T-helper 1 cell (primary cell): ENCODE measurements at regions not wholly inside any gene's neighbourhood (a gene's known extent, or its start where the extent isn't known, plus 50 kb on each side); places are given as distances from the start of the nearest gene placed in this dataset.
A peak's percentile ranks its signal among the peaks of the same experiment; 100 is the strongest.
"Not testable (repeated sequence)": the region's sequence is repeated elsewhere in the genome, so short reads cannot be mapped to it uniquely, and the experiment has no call there.

Experiments used
- DNase-seq, 5 donors: peaks; one replicate each; pipeline ENCODE4 v3.0.0-alpha.2; 2012 to 2020

DNA sequence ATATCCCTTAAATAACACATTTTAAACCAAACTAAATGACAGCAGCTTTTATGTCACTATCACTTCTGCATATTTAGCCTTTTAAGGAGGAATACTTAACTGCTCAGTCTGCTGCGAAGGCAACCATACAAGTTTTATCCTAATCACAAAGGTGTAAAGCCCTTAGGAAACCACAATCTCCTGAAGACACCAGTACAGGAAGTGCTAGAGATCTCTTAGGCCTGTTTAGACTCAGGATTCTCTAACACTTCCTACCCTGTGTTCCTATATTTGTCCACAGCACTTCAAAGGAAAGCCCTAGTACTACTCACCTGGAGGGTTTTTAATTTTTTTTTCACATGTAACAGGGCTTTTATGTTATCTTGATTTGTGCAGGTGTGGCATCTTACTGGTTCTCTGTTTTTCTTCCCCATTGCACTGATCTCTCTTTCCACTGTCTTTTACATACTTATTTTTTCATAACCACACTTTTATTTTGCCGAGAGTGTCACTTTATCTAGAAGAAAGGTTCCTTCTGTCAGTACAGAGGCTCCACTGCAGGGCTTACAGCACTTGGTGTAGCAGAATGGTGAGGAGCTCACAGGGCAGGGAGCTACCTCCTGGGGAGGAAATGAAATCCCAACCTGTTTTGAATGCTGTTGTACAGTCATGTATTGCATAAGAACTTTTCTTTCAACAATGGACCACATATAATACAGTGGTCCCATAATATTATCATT lies 1060.6 kb upstream of the ACO1 start:
- no peak for DNase-seq

DNA sequence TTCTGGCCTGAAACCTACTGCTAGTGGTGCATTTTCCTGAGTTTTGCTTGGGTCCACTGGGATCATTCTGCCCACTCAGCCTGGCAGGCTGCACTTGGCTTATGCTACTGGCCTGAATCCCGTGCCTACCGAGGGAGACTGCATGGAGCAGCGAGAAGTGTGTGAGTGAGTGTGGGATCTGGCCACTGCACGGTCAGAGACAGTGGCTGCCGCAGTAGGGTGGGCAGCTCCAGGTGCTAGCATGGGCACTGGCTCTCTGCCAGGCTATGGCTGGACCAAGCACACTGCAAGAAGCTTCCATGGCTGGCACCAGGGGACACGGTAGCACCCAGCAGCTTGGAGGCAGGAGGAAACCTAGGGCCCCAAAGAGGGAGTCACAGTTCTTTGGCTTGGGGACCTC lies 1058.7 kb upstream of the ACO1 start:
- DNase-seq = no peak

DNA sequence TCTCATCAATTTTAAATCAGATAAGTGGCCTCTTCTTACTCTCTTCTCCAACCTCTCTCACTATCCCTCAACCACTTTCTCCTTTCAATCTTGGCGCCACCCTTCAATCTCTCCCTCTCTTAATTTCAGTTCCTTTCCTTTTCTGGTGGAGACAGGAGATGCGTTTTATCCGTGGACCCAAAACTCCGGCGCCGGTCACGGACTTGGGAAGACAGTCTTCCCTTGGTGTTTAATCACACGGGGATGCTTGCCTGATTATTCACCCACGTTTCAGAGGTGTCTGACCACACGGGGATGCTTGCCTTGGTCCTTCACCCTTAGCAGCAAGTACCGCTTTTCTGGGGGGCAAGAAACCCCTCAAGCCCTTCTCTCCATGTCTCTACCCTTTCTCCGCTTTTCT lies 1057.6 kb upstream of the ACO1 start:
- not testable (repeated sequence) for DNase-seq

DNA sequence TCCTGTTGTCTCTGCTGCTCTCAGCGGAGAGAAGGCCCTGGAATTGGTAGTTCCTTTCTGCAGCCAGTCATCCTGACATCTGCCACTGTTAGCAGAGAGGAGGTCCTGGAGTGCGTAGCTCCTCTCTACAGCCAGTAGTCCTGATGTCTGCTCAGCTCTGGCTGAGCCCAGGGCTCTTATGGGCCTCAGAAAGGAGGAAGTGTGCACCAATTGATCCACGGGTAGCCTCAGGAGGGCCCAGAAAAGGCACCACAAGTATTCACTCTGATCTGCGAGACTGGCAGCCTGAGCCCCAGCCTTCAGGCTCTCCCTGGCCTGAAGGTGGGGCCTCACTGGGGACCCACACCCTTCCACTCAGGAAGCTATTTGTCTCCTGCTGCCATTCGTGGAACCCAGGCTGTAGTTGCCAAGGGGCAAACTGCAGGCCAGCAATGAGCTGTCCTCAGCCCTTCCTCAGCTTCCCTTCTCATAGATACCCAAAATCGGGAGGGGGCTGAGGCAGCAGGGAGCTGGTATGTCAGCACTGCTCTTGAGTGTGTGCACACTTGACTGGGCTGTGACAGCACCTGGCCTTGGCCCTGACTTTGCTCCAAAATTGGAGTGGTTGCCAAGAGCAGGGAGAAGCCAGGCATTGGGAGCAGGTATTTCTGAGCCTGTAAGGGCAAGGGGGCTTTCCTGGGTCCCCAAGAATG lies 1049.5 kb upstream of the ACO1 start:
- no peak for DNase-seq

DNA sequence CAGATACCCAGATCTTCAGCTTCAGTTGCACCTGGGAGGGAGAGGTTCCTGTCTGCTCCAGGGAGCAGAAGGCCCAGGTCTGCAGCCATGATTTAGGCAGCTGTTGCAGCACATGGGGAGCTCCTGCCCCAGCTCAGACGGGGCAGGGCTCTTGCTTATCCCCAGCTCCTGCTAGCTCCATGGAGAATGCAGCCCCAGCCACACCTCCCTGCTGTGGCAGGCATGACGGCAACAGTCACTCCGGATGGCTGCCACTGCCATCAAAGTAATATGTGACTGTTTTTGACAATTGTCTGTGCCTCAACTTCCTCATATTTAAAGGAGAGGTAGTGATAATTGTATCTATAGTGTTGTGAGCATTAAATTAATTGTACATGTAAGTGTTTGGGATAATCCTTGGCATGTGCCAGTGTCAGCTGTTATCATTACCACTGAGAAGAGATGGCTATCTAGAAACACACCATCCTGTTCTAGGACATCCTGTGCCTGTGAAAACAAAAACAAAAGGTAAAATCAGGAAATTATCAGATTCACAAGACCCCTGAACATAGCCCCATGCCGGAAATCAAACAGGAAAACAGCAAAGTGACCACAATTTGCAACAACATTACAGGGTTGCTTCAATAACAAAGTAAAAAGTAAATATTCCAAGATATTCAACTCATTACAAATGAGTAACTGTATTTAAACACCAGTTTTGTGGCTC lies 1048.8 kb upstream of the ACO1 start:
- DNase-seq = no peak

DNA sequence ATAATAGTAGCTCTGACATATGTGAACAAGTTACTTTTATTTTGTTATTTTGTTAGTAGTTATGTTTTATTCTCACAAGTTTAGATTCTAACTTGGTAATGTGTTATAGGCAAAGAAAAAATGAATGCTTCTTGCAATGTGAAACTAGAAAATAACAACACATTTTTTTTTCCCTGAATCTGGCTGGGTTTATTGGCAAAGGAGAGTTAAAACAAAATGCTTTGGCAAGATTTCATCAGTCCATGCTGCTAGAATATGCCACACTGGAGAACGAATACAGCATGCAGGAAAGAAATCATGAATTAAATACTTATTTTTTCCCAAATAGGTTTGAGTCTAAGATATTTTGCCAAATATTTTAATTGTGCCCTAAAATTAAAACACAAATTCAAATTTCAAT lies 1048.1 kb upstream of the ACO1 start:
- DNase-seq = no peak

DNA sequence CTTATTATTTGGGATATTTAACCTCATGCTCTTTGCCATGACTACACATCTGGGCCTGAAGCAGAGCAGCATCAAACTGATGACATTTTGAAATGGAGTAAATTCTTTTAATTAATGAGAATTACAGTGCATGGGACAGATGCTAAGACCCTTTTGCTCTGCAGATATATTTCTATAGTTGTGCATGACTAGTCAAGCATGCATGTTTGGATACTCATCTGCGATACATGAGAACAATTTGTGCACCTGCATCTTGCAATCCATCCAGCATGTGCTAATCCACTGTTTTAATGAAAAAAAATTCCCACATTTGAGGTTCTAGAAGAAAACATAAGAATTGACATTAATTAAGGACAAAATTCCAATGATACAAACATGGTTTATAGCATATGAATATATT lies 1047.6 kb upstream of the ACO1 start:
- no peak for DNase-seq

DNA sequence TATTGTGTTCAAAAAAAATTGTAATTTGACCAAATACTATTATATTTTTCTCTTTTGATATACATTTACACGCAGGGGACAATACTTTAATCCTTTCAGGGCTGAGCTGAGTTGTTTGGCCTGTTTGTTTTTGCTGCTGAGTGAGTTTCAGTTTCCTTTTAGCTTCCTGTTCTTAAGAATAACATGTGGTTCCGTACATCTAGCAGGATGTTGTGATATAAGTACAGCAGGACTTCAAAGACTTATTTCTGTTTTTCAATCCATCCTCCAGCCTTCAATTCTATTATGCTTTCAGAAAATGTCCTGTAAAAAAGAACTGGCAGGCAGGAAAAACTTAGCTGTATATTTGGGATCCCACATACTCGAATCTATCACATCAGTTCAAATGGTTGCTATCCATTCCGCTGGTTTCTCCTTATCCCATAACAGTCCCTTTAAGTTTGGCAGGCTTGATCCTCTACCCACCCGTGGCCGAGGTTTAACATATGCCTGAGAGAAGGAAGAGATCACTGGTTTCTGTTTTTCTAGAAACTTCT lies 1037.3 kb upstream of the ACO1 start:
- DNase-seq = peak in 2 of 5 donors; percentile 13 to 85

DNA sequence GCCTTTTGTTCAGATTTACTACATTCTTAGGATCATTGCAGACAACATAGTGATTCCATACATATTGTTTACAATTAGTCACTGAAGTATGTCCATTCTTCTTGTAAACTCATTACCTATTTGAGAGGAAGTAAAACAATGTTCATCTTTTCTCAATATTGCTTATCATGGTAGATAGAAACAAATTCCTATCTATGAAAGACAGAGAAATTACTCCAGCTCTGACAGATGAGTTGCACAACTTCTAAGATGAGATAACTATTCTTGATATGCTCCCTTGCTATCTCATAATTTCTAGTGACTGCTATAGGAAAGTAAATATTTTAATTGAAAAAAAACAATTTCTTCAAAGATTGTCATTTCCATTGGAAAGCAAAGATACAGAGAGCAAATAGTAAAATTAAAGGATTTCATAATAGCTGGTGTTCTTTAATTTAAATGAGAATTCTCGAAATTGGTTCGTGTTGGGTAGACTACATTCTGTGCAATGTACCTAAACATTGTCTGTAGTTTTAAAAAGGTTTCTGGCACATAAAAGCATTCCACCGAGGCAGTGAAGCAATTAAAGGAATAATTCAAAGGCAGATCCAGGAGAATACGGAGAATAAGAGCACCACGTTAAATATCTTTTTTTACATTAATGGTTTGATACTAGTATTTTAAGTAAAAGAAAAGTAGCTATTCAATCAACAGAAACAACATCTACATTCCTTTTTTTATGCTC lies 1029.1 kb upstream of the ACO1 start:
- DNase-seq = no peak

DNA sequence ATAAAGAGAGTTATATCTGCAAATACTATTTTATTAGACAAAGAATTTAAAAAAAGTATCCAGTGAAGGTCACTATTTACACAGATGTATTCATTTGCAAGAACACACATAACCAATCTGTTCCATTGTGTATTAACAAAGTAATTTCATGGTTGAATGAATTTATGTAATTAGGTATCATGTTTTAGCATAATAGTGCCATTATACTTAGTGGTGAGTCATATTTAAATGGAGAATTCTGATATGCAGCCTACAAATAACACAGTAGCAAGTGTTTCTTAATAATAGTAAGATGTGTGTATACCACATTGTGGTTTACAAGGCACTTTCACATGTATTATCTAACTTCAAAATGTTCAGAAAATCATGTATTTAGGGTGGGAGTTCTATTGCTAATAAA lies 1028.5 kb upstream of the ACO1 start:
- DNase-seq = no peak

DNA sequence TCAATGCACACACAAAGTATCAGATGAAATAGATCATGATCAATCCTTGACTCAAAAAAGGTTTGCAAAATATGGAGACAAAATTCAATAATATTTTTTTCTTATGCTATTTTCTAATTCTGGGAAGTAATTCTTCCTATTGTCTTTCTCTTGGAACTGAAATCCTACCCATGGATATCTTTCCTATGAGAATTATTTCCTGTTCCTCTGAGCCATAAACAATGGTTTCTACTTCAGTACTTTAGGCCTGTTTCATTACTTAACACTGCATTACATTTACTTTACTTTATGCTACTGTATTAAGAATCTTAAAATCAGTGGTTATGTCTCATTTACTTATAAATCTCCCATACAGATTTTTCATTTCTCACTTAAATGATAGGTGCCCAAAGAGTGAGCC lies 1025.4 kb upstream of the ACO1 start:
- no peak for DNase-seq

DNA sequence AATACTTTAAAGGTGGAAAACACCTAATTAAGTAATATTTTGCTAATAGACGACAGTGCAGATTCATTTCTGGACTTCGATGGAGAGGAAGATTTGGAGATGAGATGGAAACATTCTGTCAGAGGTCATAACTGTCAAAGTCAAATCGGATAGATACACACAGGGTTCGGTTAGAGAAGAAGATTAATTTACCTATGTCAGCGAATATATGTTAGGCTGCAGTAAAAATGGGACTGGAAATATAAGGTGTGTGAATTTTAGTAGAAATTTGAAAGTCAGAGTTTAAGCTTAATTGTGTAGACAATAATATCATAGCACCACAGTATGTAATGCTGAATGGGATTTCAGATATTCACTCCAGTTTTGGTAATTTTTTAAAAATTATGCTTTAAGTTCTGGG lies 1020.3 kb upstream of the ACO1 start:
- DNase-seq = no peak

DNA sequence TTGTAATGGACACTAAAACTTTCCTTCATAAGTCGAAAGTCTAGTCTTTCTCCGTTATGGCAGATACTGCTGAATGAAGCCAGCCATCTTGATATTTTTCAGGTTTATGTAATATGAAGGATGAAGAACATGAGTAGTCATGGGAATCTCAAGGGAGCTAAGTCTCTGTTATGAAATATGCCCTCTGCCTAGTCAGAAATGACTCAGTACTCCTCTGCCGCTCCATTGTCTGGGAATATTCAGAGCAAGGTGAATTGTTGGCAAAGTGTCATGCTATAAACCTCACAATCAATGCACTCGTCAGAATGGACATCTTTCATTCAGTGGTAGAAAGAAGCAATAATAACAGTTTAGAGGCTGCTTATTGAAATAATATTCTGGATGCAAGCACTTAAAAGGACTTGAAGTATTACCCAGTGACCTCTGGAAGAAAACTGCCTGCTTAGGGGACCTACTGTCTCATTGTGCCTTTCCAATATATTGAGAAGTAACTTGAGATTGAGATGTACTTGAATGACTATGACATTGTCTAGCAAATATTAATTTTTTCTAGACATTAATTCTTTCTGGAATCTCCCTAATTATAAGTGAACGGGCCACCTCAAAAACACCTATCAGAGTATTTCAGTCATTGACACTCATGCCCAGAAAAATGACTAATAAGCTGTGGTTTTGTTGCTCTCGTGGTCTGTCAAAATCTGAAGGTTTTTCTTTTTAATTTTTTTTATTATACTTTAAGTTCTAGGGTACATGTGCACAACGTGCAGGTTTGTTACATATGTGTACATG lies 1011.5 kb upstream of the ACO1 start:
- DNase-seq = no peak

DNA sequence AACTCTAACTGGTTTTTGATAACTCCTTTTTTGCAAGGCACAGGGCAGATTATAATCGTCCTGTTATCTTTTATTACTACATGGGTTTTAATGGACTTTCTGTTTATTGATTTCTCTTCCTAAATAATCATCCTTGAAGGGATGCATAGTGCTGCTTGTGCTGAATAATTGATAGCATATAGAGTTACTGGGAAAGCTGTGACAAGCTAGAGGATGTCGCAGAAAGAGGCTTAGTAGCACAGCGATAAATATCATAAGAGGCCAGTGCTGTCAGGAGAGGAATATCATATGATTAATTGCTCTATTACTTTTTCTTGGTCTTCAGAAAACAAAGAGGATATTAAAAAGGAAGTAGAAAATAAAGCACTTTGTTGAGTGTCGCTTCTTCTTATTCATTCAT lies 1007.1 kb upstream of the ACO1 start:
- DNase-seq = no peak

DNA sequence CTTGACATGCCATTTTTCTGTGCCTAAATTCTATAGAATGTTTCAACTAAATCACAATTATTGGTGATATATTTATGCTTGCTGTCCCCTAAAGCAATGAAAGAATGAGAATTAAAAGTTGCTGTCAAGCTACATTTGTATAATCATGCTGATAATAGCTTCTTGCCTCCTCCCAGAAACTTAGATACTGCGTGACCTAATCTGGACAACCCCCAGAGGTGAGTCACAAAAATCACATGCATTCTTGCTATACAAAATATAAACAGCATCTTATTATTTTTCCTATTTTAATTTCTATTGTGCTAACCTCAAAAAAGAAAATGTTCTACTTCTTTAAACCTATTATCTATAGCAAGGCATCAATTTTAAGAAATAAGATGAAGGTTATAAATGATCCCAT lies 995.8 kb upstream of the ACO1 start:
- no peak for DNase-seq

DNA sequence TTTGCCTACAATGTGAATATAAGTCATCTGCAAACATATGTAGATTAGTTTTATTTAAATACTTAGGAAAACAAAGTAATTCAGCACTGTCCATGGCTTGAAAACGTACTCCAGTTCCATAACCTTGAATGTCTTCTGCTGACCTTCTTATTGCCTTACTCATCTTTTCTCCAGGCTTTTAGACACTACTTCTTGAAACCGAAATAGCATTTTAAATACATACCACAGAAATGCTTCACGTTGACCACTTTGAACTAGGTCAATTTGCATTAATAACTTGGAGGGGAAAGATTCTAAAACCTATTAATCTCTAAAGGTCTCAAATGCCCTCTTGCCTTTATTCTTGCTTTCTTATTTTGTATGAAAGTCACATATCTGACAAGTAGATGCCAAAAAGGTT lies 995.4 kb upstream of the ACO1 start:
- no peak for DNase-seq

DNA sequence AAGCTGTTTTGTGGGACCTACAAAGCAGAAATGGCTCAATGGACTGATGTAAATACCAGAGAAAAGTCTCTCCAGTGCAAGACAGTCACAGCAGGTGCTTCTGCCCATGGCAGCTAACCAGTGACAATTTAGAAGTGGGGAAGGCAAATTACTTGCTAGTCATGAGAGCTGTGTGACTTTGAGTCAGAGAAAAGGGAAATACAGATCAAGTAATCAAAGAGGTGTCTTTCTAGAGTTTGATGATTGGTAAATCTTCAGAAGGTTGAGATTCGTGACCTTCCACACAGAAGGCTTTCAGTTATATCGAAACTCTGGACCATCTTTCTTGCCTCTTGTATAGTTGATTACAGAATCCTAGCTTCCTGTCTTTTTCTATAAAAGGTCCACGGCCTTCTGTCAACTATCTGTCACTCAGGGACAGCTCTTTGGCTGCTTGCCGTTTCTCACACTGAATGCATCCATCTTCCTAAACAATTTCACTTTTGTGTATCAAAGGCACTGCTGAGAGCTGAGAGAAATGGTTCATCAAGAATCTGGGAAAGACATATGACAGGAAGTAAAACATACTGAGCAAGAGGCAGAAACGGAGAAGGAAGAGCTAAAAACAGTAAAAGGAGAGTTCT lies 993.9 kb upstream of the ACO1 start:
- peak in 1 of 5 donors; percentile 0 for DNase-seq

DNA sequence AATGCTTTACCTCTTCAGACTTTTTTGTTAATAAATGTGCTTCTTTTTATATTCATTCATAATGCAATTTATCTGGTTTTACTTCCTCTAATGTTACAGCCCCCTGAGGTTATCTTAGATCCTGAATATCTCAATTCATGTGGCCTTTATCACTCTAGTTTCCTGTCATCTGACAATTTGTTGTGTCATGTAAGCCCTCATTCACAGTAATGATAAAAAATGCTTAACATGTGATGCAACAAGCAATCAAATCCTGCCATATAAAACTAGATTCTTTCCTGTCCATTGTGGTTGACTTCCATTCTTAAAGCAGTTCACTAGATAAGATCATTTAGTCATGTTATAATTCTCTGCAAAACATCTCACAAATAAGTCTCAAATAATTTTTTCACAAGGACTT lies 991.2 kb upstream of the ACO1 start:
- DNase-seq = no peak

DNA sequence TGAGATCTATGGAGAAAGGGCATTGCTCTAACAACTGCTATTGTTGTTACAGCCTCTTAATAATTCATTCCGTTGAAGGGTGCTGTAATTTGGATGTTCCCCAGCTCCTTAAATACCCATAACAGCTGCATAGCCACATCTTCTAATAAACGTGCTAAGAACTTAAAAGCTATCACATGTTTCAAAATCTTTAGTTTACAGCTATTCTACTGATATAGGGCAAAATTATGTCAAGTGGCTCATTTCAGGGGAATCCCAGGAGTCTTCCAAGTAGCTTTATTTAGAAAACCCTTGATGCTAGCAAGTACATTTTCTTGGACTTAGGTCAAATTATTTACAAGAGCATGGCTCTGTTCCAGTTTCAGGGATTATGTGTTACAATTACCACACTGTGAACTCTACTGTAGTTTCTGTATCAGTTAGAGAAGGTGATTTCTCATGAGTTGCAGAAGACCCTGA lies 990.4 kb upstream of the ACO1 start:
- DNase-seq = no peak

DNA sequence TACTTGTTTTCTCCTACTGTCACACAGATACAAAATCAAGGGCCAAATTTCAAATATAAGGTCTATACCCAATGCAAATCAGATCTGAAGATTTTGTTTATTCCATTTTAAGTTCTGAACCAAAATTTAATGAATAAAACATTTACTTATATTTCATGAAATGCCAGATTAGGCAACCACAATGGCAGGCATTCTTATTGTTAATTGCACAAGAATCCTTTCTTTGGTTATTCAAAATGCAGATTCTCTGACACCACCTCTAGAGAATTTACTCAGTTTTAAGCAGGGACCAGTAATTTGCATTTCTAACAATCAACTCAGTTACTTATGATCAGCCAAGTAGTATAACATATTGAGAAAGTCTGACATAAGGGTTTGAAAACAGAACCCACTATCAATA lies 972.4 kb upstream of the ACO1 start:
- no peak for DNase-seq

DNA sequence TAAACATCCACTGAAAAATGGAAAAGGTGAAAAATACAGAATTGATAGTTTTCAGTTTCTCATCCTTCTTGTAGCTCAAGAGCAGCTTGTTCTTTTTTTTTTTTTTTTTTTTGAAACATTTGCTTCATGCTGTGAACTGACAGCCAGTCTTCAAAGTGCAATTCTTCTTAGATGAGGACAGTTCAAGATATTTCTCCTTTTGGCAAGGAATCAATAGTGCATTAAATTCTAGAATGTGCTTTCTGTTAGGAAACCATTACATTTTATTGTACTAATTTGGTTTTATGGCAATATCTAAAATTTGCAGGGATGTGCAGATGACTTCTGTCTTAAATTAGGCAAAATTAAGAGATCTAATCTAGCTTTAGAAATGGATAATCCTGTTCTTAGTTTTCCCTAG lies 969.3 kb upstream of the ACO1 start:
- no peak for DNase-seq

DNA sequence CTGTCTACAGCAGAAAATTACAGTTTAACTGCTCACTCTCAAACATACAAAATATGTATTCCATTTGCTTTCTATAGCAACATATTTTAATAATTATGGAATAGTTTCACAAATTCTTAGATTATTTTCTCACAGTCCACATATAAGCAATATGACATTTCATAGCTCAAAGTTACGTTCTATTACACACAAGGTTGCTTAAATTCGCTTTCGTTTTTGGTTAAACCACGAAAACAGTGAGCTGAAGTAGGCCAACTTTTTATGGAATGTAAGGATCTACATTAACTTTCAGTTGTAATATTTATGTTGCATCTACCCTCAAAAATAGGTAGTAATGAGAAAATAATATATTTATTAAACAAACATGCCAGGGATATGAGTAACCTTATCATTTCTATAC lies 966.0 kb upstream of the ACO1 start:
- DNase-seq = no peak
